HG03432 (cell line): ENCODE measurements at regions not wholly inside any gene's neighbourhood (a gene's known extent, or its start where the extent isn't known, plus 50 kb on each side); places are given as distances from the start of the nearest gene placed in this dataset.

Experiments used
- ATAC-seq: cut with Tn5 transposase; IDR thresholded peaks from one replicate; pipeline ENCODE4 v1.9.1; 2021; ENCODE audit warnings: mild to moderate bottlenecking, moderate library complexity; ENCODE audit not compliant: unreplicated experiment

GRCh38 chr2:149271575-149271974 is 58.8 kb upstream of the LYPD6 start:
- peak; percentile 96 for ATAC-seq

DNA sequence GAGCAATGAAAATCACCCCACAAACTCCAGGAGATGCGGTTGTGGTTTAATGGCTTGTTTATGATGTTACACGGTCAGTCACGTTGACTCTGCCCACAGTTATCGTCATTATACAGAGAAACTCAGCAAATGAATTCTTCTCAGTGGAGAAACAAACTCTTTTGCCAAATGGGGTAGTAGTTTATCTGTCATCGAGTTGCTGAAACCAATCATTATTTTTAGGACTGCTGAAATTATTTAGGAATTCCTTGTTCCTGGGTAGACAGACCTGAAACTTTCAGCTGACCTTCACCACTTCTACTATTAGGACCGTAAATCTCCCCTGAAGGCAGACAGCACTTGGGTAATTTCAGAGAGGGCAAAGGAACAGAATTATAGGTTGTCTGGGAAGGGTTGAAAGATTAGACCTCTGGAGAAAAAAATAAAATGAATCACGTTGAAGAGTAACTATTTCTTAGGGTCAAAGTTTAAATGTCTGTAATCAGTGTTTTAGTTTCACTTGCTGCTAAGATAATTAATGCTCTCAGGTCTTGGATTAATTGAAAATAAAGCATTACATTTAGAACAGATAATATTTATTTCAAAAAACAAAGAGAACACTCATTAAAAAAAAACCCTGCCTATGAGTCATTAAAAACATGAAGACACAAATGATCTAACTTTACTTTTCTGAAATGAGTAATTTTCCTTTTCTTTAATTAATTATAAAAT is 52.1 kb upstream of the LYPD6 start:
- no peak for ATAC-seq

DNA sequence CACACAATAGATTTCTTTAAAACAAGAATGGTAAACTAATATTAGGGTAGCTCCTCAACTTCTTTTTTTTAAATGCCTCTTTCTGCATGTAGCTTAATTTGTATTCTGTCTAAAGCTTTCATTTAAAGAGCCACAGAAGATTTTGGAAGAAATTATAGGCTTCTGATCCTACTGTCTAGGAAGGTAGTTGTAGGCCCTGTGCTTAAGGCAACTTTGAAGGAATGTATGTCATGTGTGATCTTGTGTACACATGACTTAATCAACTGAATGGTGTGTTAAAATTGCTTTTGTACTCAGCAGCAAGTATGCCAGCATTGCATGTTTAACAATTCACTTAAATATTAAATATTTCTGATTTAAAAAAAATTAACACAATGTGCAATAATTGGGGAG is 51.5 kb upstream of the LYPD6 start:
- ATAC-seq: no peak
